ENCODE measurements at regions not wholly inside any gene's neighbourhood (a gene's known extent, or its start where the extent isn't known, plus 50 kb on each side); places are given as distances from the start of the nearest gene placed in this dataset.

DNA sequence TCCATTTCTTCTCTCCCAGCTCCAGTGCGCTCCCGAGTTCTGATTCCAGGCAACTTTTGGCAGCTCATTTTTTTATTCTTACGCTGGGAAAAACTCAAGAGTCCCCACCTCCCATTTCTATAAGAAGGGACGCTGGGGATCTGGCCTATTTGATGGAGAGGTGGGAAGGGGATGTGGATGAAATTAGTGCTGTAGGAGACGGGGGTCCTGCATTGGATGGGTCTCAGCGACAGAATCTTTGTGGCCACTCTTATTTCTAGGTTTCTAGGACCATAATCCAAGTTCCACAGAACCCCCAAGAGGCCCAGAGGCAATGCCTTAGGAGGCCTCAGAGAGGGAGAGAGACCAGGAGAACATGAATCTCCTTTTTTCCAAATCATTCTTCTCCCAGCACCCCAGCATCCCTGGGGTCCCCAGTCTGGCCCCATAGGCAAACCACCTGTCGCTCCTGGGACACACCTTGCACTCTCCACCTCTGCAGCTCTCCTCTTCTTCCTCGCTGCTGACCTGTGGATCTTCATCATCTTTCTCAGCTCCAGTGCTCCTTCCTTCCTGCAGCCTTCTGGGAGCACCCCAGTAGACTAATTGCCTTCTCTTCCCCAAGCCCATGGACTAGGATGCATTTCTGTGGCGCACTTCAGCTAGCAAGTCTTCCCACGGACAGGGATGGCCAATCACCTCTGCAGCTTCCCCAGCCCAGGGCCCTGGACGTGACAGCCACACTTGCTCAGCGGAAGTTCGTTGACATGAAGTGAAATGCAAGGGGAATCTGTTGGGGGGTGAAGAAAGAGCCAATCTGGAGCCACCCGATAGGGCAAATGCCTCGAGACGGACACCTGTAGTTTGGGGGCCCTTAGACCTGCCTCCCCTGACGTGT, 100.1 kb upstream of the ALDH1A3 start:
- FAIRE-seq (no peak), ATAC-seq (no peak), DNase-seq (ENCODE audit: extremely low read depth in 1 of 4, low spot score in 3 of 4) (no peak)
- BruUV-seq (replicated peaks): no TSS peak
- no peaks in the 10 kb centered on the region for H3K4me1 ChIP-seq (replicated peaks in 1 of 2; ENCODE audit: control insufficient read depth in 2 of 2, insufficient read depth in 2 of 2, low read length in 2 of 2)
- intact Hi-C loops (cut with micrococcal nuclease): no loop called here
- POLR2A ChIA-PET: no interaction called here
- 1% methylated on average over 17 of the region's 17 CpGs for WGBS (ENCODE audit: insufficient coverage, low coverage, missing lambda C conversion rate)
- no peaks in the 10 kb centered on the region for H3K9me1 ChIP-seq (ENCODE audit: control insufficient read depth, insufficient read depth, low read length)
- no peak overlapping the region for H3K27ac ChIP-seq (ENCODE audit: extremely low read depth, low read depth, low read length)
- H3K9me3 ChIP-seq (replicated peaks; ENCODE audit: control insufficient read depth, insufficient read depth, low read depth, low read length): no peaks in the 10 kb centered on the region
- in situ Hi-C loops (cut with MboI): no loop called here
- no peaks in the 10 kb centered on the region for H4K20me1 ChIP-seq (replicated peaks; ENCODE audit: control insufficient read depth, insufficient read depth, low read length)
- H3K4me3 ChIP-seq: no peak overlapping the region
- H3K9ac ChIP-seq (ENCODE audit: insufficient read depth in 1 of 2, low read depth in 2 of 2, low read length in 2 of 2): no peak overlapping the region
- H3K27me3 ChIP-seq (ENCODE audit: control insufficient read depth in 2 of 2, insufficient read depth in 2 of 2, low read length in 2 of 2): peaks cover 23 to 59% of the 10 kb centered on the region in 2 experiments
- TF ChIP-seq SMAD4 (CRISPR knock-in tag; conservative IDR thresholded peaks at IDR 0.05): no peak
- no peak for TF ChIP-seq GTF2E2 (tag; IDR thresholded peaks at IDR 0.05)
- no peak for TF ChIP-seq TSC22D4 (tag; IDR thresholded peaks at IDR 0.05)
- no peak for TF ChIP-seq ZNF707 (CRISPR knock-in tag; conservative IDR thresholded peaks at IDR 0.05)
- TF ChIP-seq, protein P1, sequence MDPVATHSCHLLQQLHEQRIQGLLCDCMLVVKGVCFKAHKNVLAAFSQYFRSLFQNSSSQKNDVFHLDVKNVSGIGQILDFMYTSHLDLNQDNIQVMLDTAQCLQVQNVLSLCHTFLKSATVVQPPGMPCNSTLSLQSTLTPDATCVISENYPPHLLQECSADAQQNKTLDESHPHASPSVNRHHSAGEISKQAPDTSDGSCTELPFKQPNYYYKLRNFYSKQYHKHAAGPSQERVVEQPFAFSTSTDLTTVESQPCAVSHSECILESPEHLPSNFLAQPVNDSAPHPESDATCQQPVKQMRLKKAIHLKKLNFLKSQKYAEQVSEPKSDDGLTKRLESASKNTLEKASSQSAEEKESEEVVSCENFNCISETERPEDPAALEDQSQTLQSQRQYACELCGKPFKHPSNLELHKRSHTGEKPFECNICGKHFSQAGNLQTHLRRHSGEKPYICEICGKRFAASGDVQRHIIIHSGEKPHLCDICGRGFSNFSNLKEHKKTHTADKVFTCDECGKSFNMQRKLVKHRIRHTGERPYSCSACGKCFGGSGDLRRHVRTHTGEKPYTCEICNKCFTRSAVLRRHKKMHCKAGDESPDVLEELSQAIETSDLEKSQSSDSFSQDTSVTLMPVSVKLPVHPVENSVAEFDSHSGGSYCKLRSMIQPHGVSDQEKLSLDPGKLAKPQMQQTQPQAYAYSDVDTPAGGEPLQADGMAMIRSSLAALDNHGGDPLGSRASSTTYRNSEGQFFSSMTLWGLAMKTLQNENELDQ (CRISPR knock-in tag; IDR thresholded peaks at IDR 0.05; ENCODE audit: borderline replicate concordance): no peak
- no peak for TF ChIP-seq RBM22 (IDR thresholded peaks at IDR 0.05; ENCODE audit: low read depth, low read length, poor library complexity, severe bottlenecking)
- H3K36me3 ChIP-seq (ENCODE audit: control insufficient read depth, insufficient read depth, low read length): no peaks in the 10 kb centered on the region
- no peak overlapping the region for H2AFZ ChIP-seq (ENCODE audit: low read depth, low read length)
- no peak overlapping the region for H3K4me2 ChIP-seq (ENCODE audit: insufficient read depth, low read length)
- no peaks in the 10 kb centered on the region for H3K79me2 ChIP-seq (ENCODE audit: control insufficient read depth, insufficient read depth, low read length)
- CTCF ChIA-PET (ENCODE audit: low intra/inter-chr PET ratio): no interaction called here

Data from K562 (cell line).